ENCODE measurements at regions not wholly inside any gene's neighbourhood (a gene's known extent, or its start where the extent isn't known, plus 50 kb on each side); places are given as distances from the start of the nearest gene placed in this dataset.

DNA sequence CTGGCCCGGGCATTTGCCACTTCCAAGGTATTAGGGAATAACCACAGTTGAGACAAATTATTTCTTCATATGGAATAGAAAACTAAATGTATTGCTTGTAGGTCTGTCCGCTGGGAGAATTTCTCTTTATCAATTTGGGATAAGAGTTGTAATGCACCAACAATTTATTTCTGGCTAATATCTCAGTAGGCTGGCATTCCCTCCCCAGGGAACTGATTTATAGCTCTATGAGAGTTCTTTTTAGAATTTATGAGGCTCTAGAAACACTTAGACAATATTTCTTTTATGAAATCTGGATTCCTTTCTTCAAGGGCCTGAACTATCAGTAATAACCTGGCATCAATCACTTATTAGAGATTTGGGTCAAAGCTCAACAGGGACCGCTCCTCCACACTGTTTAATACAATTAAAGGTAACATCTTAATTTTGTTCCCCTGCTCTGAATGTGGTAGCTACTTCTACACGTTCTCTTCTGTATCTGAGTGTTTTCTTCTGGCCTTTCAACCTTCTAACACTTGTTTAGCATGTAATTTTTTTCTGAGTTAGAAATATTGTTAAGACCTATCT, 857.4 kb upstream of the PRR20A start:
- TF ChIP-seq, protein P1, sequence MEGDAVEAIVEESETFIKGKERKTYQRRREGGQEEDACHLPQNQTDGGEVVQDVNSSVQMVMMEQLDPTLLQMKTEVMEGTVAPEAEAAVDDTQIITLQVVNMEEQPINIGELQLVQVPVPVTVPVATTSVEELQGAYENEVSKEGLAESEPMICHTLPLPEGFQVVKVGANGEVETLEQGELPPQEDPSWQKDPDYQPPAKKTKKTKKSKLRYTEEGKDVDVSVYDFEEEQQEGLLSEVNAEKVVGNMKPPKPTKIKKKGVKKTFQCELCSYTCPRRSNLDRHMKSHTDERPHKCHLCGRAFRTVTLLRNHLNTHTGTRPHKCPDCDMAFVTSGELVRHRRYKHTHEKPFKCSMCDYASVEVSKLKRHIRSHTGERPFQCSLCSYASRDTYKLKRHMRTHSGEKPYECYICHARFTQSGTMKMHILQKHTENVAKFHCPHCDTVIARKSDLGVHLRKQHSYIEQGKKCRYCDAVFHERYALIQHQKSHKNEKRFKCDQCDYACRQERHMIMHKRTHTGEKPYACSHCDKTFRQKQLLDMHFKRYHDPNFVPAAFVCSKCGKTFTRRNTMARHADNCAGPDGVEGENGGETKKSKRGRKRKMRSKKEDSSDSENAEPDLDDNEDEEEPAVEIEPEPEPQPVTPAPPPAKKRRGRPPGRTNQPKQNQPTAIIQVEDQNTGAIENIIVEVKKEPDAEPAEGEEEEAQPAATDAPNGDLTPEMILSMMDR (IDR thresholded peaks at IDR 0.05), result no peak
- no peak for TF ChIP-seq POLR2A (IDR thresholded peaks at IDR 0.05)
- no peak for TF ChIP-seq POLR2AphosphoS5 (IDR thresholded peaks at IDR 0.05)

All from sigmoid colon (tissue), 4 donors.